ENCODE measurements at regions not wholly inside any gene's neighbourhood (a gene's known extent, or its start where the extent isn't known, plus 50 kb on each side); places are given as distances from the start of the nearest gene placed in this dataset.

DNA sequence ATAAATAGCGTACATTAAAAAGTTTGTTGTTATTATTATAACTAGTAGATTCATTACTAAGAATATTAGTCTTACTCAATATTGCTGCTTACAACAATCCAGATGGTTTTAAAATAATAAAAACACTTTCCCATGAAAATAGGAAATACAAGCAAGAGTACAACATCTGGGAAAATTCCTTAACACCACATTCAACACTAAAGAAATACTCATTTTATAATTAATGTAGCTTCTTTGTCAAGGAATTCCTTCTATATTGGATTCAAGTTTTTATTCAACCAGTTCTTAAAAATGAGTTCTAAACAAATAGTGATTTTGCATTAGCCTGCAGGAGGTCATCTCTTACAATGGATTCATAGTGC lies 650.3 kb upstream of the SLC35B3 start:
- TF ChIP-seq GATA2 (IDR thresholded peaks at IDR 0.05; ENCODE audit: low read depth, low read length), result no peak
- TF ChIP-seq GATA3 (IDR thresholded peaks at IDR 0.05; ENCODE audit: low read depth, low read length), result no peak

Data from SH-SY5Y (cell line).